HAP-1 (cell line): ENCODE measurements at regions not wholly inside any gene's neighbourhood (a gene's known extent, or its start where the extent isn't known, plus 50 kb on each side); places are given as distances from the start of the nearest gene placed in this dataset.

Source experiments
- DNase-seq, 2 experiments: peaks; one replicate each; pipeline ENCODE4 v3.0.0-alpha.2; 2016 to 2020; ENCODE audit warnings: low spot score in 2 of 2
- H3K27me3 ChIP-seq: fragments of 250-450 bp; sonication (Bioruptor Pico); 2 replicates; pipeline ENCODE4 v1.5.1; 2020; ENCODE audit warnings: low read depth, mild to moderate bottlenecking, moderate library complexity
- H3K36me3 ChIP-seq: fragments of 250-450 bp; sonication (Bioruptor Pico); replicated peaks from 2 replicates; pipeline ENCODE4 v1.5.1; 2020; ENCODE audit warnings: mild to moderate bottlenecking
- H3K4me1 ChIP-seq: fragments of 250-450 bp; sonication (Bioruptor Pico); 2 replicates; pipeline ENCODE4 v1.5.1; 2020; ENCODE audit warnings: mild to moderate bottlenecking
- H3K4me3 ChIP-seq: fragments of 250-450 bp; sonication (Bioruptor Pico); 2 replicates; pipeline ENCODE4 v1.5.1; 2020; ENCODE audit warnings: mild to moderate bottlenecking, moderate library complexity
- H3K9me3 ChIP-seq: fragments of 250-450 bp; sonication (Bioruptor Pico); 2 replicates; pipeline ENCODE4 v1.5.1; 2020; ENCODE audit warnings: mild to moderate bottlenecking, moderate library complexity
- in situ Hi-C: fragments of 300-500 bp; cut with MboI; formaldehyde crosslinking; loops from 3 replicates; pipeline ENCODE4 v1.14.3; 2020; ENCODE audit warnings: low sequenced_read_pairs, inconsistent platforms, mixed read lengths

GRCh38 chr2:145931781-145932395 is 1412.0 kb upstream of the ZEB2 start:
- H3K36me3 ChIP-seq = no peaks in the 10 kb centered on the region
- DNase-seq = peak; percentile 32 to 93
- H3K4me1 ChIP-seq = peaks cover 7% of the 10 kb centered on the region
- in situ Hi-C loops = no loop called here
- no peaks in the 10 kb centered on the region for H3K27me3 ChIP-seq
- no peak overlapping the region for H3K4me3 ChIP-seq
- no peaks in the 10 kb centered on the region for H3K9me3 ChIP-seq

GRCh38 chr2:145930318-145930717 is 1410.4 kb upstream of the ZEB2 start:
- in situ Hi-C loops = no loop called here
- Histone ChIP-seq H3K9me3 (no peaks in the 10 kb centered on the region), H3K27me3 (no peaks in the 10 kb centered on the region), H3K4me3 (no peak overlapping the region), H3K36me3 (no peaks in the 10 kb centered on the region), H3K4me1 (peaks cover 7% of the 10 kb centered on the region)
- no peak for DNase-seq

GRCh38 chr2:145927131-145927950 is 1407.4 kb upstream of the ZEB2 start:
- in situ Hi-C loops = no loop called here

GRCh38 chr2:145925591-145925990 is 1405.7 kb upstream of the ZEB2 start:
- in situ Hi-C loops = no loop called here
- H3K36me3 ChIP-seq = no peaks in the 10 kb centered on the region
- no peaks in the 10 kb centered on the region for H3K27me3 ChIP-seq
- no peaks in the 10 kb centered on the region for H3K4me1 ChIP-seq
- H3K9me3 ChIP-seq = no peaks in the 10 kb centered on the region
- DNase-seq = no peak
- H3K4me3 ChIP-seq = no peak overlapping the region

More at GRCh38 chr2:145927131-145927950, 1407.4 kb upstream of the ZEB2 start:
- Histone ChIP-seq H3K27me3 (no peaks in the 10 kb centered on the region), H3K4me1 (peaks cover 7% of the 10 kb centered on the region), H3K36me3 (no peaks in the 10 kb centered on the region), H3K9me3 (no peaks in the 10 kb centered on the region), H3K4me3 (no peak overlapping the region)
- no peak for DNase-seq

- in situ Hi-C loops = no loop called here
- no peaks in the 10 kb centered on the region for H3K27me3 ChIP-seq
- no peaks in the 10 kb centered on the region for H3K36me3 ChIP-seq
- H3K9me3 ChIP-seq = no peaks in the 10 kb centered on the region
- DNase-seq = no peak
- no peak overlapping the region for H3K4me3 ChIP-seq
- H3K4me1 ChIP-seq = peaks cover 6% of the 10 kb centered on the region
These were observed 1399.6 kb upstream of the ZEB2 start for GRCh38 chr2:145919477-145919876.

GRCh38 chr2:145918951-145919350 is 1399.0 kb upstream of the ZEB2 start:
- H3K27me3 ChIP-seq = no peaks in the 10 kb centered on the region
- no peaks in the 10 kb centered on the region for H3K36me3 ChIP-seq
- DNase-seq = peak in 1 of 2 experiments; percentile 15
- H3K4me1 ChIP-seq = peaks cover 6% of the 10 kb centered on the region
- H3K4me3 ChIP-seq = no peak overlapping the region
- H3K9me3 ChIP-seq = no peaks in the 10 kb centered on the region
- in situ Hi-C loops = no loop called here

GRCh38 chr2:145916799-145917198 is 1396.9 kb upstream of the ZEB2 start:
- DNase-seq = no peak
- Histone ChIP-seq H3K36me3 (no peaks in the 10 kb centered on the region), H3K27me3 (no peaks in the 10 kb centered on the region), H3K4me3 (no peak overlapping the region), H3K9me3 (no peaks in the 10 kb centered on the region), H3K4me1 (peaks cover 6% of the 10 kb centered on the region)
- in situ Hi-C loops = no loop called here

- Histone ChIP-seq H3K9me3 (no peaks in the 10 kb centered on the region), H3K27me3 (no peaks in the 10 kb centered on the region), H3K4me1 (peaks cover 6% of the 10 kb centered on the region), H3K4me3 (no peak overlapping the region), H3K36me3 (no peaks in the 10 kb centered on the region)
- in situ Hi-C loops = no loop called here
- DNase-seq = no peak
These were observed 1394.8 kb upstream of the ZEB2 start for GRCh38 chr2:145914716-145915115.

GRCh38 chr2:145910416-145910815 is 1390.5 kb upstream of the ZEB2 start:
- peaks cover 6% of the 10 kb centered on the region for H3K4me1 ChIP-seq
- H3K27me3 ChIP-seq = no peaks in the 10 kb centered on the region
- no peak overlapping the region for H3K4me3 ChIP-seq
- DNase-seq = no peak
- in situ Hi-C loops = no loop called here
- H3K36me3 ChIP-seq = no peaks in the 10 kb centered on the region
- no peaks in the 10 kb centered on the region for H3K9me3 ChIP-seq

GRCh38 chr2:145909766-145910165 is 1389.8 kb upstream of the ZEB2 start:
- Histone ChIP-seq H3K4me1 (peaks cover 9% of the 10 kb centered on the region), H3K27me3 (no peaks in the 10 kb centered on the region), H3K9me3 (no peaks in the 10 kb centered on the region), H3K4me3 (no peak overlapping the region), H3K36me3 (no peaks in the 10 kb centered on the region)
- in situ Hi-C loops = no loop called here
- DNase-seq = no peak

- H3K36me3 ChIP-seq = no peaks in the 10 kb centered on the region
These were observed 1389.3 kb upstream of the ZEB2 start for GRCh38 chr2:145909175-145909755.

GRCh38 chr2:145906354-145906753 is 1386.4 kb upstream of the ZEB2 start:
- no peak overlapping the region for H3K4me3 ChIP-seq
- peaks cover 12% of the 10 kb centered on the region for H3K4me1 ChIP-seq

More at GRCh38 chr2:145909175-145909755, 1389.3 kb upstream of the ZEB2 start:
- no peaks in the 10 kb centered on the region for H3K9me3 ChIP-seq
- in situ Hi-C loops = no loop called here
- H3K4me1 ChIP-seq = peaks cover 12% of the 10 kb centered on the region
- H3K27me3 ChIP-seq = no peaks in the 10 kb centered on the region
- no peak for DNase-seq
- H3K4me3 ChIP-seq = no peak overlapping the region

GRCh38 chr2:145905371-145905770 is 1385.5 kb upstream of the ZEB2 start:
- peaks cover 12% of the 10 kb centered on the region for H3K4me1 ChIP-seq
- no peaks in the 10 kb centered on the region for H3K27me3 ChIP-seq
- no peaks in the 10 kb centered on the region for H3K36me3 ChIP-seq
- no peak overlapping the region for H3K4me3 ChIP-seq
- in situ Hi-C loops = no loop called here
- H3K9me3 ChIP-seq = peaks cover 5% of the 10 kb centered on the region; the same call in 1 of the 2 replicates
- no peak for DNase-seq

More at GRCh38 chr2:145906354-145906753, 1386.4 kb upstream of the ZEB2 start:
- Histone ChIP-seq H3K36me3 (no peaks in the 10 kb centered on the region), H3K9me3 (peaks cover 5% of the 10 kb centered on the region; the same call in 1 of the 2 replicates), H3K27me3 (no peaks in the 10 kb centered on the region)
- in situ Hi-C loops = no loop called here
- DNase-seq = no peak

GRCh38 chr2:145897151-145897550 is 1377.2 kb upstream of the ZEB2 start:
- in situ Hi-C loops = no loop called here
- Histone ChIP-seq H3K9me3 (no peaks in the 10 kb centered on the region), H3K4me3 (no peak overlapping the region), H3K4me1 (no peaks in the 10 kb centered on the region), H3K27me3 (no peaks in the 10 kb centered on the region), H3K36me3 (no peaks in the 10 kb centered on the region)
- DNase-seq = no peak
